HG03045 (cell line): ENCODE measurements at regions not wholly inside any gene's neighbourhood (a gene's known extent, or its start where the extent isn't known, plus 50 kb on each side); places are given as distances from the start of the nearest gene placed in this dataset.
"Not testable (repeated sequence)": the region's sequence is repeated elsewhere in the genome, so short reads cannot be mapped to it uniquely, and the experiment has no call there.

Source experiments
- ATAC-seq: cut with Tn5 transposase; IDR thresholded peaks from one replicate; pipeline ENCODE4 v1.9.1; 2021; ENCODE audit warnings: mild to moderate bottlenecking, moderate library complexity; ENCODE audit not compliant: unreplicated experiment

DNA sequence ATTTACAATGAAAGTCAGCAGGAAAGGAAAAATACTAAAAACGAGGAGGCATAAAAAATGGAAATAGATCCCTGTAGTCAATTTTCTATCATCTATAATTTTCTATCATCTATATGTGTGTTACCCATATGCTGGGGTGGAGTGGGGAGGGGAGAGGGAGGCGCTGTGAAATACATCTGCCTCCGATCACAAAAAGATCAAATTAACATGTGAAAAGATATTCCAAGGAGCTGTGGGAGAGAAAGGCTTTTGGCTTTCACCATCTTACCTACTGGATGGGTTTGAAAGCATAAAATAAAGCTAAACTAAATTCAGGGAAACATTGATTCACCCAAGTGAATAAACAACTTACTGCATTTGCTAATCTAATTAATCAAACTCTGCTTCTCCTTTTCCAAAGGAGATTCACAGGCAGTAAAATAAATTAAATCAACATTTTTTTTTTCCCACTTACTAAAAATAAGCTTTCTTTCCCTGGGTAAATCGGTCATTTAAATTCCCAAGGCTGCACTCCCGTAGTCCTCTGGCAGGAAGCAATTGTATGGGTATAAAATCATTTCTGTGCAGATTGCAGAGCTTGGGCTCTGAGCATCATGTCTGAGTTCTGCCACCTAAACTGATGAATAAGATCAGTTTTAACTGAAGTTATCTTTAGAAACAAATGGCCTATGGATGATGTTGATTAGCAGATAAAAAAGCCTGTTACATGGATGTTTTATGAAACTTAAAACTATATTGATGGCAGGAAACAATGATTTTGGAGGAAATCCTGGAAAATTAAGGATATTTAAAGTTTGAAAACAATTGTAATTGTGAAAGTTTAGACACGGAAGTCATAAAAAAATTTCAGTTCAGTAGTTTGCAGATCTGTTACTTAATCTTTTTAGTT is 147.9 kb downstream of the SOX4 start:
- no peak for ATAC-seq

DNA sequence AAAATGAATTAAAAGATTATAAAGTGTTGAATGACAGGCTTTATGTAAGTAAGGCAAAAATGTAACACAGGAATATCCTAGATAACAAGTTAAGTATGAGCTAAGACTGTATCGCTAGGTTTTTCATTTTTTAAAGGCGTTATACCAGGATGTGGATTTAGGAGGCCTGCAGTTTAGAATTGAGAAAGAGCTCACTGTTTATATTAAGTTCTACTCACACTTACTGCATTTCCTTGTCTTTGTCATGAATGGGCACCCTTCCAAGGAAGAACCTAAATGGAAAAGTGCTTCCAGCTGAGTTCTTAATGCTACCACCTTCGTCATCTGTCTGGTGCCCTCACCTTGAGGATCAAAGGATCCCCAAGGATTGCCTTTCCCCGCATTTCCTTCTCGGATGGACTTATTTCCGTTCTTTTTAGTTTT is 148.7 kb downstream of the SOX4 start:
- ATAC-seq: no peak

DNA sequence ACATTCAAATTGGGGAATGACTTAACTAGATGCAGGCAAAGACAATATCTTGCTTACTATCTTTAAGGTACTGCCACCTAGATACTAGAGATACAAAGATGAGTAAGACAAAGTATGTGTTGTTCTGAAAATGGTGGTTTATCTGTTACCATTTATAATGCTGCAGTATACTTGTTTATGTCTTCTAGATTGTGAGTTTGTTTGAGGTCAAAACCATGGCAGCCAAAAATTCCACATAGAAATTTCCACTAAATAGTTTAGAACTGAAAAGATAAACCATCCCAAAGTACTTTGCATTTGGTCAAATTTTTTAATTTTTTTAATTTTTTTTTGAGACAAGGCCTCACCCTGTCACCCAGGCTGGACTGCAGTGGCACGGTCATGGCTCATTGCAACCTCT is 150.8 kb downstream of the SOX4 start:
- no peak for ATAC-seq

DNA sequence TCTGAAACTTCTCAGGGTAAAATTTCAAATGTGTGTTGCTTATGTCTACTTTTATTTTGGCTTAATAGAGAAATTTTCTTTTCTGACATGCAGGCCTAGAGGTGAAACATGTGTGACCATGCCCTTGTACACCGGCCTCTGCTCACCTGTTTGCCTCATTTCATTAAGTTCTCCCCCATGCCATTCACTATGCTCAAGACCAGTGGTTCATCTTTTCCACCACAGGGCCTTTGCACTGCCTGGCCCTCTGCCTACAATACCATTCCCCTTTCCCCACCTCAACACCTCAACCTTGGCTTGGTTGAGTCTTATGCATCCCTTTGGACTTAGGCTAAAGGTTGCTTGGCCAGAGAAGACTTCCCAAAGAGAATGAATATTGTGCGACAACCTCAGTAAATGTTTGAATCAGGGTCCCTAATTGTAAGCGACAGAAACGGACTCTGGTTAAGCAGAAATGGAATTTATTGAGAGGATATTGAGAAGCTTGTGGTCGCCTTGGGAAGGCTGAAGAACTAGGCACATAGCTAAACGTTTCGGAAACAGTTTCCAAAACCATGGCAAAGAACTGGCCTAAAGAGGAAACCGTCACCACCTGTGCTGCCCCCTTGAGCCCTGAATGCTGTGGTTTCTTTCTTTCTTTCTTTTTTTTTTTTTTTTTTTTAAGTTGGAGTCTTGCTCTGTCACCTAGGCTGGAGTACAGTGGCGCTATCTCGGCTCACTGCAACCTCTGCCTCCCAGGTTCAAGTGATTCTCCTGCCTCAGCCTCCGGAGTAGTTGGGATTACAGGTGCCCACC is 152.2 kb downstream of the SOX4 start:
- no peak for ATAC-seq

DNA sequence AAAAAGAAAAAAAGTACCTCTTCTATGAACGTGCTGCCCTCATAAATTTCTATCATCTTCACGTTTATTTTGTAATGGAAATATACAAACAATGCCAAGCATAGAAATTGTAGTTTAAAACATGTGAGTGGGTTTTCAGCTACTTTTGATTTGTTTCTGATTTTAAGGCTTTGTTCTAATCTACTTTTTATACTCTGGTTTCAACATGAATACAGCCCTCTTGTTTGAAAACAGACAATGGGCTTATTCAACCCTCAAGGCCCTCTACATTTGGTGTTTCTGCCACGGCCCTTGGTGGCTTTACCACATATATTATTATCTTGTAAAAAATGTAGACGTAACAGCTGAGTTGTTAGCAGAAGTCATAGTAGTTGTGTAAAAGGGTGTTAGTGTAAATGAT is 153.9 kb downstream of the SOX4 start:
- ATAC-seq: no peak

DNA sequence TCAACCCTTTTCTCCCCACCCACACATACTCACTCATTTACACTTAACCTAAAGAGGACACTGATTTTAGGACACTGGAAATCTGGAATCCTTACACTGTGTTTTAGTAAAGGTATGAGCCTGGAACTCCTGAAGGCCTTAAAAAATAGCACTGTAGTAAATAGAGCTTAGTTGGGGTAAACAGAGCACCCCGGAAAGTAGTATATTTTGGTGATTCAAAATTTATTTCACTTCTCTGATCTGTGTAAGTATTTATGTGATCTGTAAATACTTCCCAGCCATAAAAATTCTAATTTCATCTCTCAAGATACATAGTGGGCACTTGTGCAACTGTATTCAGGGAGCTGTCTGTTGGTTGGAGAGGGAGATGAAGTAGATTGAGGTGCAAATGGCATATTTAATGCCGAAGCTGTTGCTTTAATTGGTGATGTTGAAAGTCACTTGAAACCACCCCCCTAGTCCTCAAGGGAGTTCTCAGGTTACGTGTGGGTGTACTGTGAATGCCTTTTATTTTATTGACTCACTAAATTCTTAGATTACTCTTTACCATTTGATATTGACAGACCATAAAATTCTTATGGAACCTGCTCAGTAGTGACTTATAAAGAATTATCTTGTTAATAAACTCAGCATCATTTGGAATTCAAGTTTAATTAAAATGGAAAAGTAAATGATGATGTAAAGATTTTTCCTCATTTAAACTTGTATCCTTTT is 154.9 kb downstream of the SOX4 start:
- no peak for ATAC-seq

DNA sequence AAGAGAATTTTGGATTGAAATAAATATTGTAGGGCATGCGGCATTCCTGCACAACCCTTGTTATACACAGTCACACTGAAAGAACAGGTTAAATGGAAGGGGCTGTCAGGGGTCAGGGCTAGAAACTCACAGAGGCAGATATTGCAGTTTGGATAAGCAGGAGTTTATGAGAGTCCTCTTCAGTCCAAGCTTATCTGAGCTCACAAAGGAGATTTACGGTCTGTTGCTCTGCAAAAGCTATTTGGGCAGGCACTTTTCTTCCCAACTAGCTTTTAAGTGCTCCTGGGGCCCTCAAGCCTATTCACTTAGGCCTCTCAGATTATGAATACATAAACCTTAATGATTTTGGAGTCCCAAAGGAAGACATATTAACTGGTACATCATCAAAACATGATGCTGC is 156.2 kb downstream of the SOX4 start:
- no peak for ATAC-seq

DNA sequence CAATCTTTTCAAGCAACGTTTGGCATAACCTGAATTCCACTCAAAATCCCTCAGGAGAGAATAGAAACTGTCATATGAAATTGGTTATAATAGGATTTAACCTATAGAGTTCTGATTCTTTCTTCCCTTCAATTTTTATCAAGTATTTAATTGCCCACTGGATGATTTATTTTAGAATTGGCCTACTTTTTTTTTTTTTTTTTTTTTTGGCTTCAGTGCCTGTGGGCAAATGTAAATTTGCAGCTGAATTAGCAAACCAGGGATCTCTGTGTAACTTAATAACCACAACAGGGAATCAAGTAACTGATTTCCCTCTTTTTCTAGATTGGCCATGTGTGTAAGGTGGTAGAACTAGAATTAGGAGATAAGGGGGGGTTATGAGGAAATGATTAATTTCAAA is 157.0 kb downstream of the SOX4 start:
- no peak for ATAC-seq

DNA sequence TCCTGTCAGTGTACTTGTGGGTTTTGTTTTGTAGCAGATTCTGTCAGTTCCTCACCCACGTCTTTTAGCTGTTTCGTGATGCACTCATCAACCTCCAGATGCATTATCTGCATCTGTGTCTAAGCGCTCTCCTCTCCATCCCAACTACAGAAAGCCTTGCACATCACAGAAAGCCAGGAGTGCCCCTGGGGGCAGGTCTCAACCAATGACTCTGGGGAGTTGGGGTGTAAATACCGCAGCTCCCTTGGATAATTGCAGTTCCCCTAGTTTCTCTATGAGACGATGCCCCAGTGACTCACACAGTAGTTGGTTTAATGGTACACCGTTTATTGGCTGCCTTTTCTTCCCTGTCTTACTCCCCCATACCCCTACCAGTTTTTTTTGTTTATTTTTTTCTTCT is 158.1 kb downstream of the SOX4 start:
- ATAC-seq: no peak

DNA sequence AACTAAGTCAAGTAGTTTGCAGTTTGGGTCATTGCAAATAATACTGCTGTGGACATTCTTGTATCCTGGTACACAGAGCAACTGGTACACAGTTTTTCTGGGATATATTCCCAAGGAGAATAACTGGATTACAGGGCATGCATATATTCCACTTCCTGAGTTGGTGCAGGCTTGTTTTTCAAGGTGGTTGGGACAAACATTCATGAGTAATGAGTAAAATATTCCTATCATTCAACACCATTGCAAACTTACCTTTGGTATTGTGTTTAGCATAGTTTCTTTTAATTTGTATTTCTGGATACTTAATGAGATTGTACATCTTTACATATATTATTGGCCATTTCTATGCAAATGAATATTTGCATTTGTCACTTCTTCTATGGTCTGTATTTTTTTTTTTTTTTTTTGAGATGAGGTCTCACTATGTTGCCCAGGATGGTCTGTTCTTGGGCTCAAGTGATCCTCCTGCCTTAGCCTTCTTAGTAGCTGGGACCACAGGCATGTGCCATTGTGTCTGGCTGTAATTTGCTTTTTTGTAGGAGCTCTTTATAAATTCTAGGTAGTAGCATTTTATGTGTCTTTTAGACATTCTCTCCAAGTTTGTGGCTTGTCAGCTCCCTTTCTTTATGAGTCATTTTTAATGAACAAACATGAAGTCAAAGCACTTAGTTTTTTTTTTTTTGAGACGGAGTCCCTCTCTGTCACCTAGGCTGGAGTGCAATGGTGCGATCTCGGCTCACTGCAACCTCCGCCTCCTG is 158.7 kb downstream of the SOX4 start:
- ATAC-seq: no peak

DNA sequence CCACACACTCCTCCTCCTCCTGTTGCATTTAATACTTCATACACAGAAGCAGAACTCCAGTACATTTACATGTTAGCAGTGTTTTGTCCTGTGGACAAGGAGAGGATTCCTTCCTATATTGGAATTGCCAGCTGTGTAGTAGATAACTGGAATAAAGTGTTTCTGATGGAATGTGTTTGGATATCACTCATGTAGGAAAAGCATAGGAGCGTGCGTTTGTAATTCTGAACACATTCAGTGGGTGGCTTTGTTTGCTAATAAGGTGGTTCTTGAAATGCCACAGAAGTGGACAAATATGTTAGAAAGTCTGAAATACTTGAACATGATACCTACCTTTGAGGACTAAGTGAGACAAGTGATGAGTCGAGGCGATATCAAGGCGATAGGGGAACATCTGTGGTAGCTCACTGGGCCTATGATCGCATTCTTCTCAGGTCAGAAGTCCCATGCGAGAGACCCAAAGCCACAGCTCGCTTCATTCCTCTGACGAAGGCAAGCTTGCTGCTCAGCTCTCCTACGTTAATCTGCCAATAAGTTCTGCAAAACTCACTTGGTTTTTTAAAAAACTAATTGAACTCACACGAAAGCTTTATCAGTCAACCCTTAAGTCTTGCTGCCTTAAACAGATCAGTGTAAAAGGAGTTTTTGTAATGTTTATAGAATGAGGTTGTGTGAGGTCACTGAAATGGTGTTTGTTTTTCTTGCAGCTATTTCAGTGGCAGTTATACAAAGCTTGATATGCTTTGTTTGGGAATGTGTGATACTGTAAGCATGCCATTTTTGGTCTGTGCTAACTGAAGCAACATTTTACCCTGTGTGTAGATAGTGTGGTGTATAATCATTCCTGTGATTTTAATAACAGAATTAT is 159.9 kb downstream of the SOX4 start:
- ATAC-seq: no peak

DNA sequence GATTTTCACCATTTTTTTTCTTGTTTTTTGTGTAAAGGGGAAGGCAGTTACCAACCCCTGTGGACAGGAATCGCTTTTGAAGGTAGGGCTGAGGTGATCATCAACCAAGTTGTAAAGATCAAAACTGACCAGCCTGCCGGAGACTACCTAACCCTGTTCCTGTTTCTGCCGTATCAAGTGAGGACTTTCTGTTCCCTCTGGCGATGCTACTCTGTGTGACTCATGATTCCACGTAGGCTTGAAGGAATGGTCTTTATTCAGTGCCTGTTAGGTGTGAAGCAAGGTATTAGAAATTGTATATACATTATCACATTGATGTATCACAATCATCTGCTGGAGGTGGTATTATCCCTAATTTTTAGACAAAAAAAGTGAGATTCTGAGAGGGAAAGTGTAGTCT is 161.3 kb downstream of the SOX4 start:
- no peak for ATAC-seq

DNA sequence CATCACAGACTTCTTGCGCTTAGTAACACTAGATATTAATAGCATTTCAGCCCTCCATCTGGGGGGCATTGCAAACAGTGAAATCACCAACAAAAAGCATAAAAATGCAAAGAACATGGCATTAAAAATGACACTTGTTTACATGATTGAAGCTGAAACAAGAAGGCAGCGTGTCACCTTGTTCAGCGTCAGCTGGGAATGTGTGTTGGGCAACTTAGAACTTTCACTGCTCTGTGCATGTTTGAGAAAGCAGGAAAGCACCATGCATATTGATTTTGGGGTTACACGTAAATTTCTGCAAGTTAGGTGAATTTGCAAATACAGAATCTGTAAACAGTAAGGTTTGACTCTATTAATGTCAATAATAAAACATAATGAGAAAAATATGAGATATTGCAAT is 162.9 kb downstream of the SOX4 start:
- ATAC-seq: no peak

DNA sequence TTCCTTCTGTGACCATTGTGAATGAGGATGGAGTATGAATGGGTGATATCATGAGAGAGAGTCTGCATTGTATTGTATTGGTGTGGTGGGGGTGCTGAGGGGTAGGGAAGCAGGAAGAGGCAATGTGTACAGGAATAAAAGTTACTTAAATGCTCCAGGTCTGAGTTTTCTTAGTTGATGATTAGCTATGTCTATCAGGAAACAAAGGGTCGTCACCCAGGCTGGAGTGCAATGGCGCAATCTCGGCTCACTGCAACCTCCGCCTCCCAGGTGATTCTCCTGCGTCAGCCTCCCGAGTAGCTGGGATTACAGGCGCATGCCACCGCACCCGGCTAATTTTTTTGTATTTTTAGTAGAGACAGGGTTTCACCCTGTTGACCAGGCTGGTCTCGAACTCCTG is 163.8 kb downstream of the SOX4 start:
- not testable (repeated sequence) for ATAC-seq

DNA sequence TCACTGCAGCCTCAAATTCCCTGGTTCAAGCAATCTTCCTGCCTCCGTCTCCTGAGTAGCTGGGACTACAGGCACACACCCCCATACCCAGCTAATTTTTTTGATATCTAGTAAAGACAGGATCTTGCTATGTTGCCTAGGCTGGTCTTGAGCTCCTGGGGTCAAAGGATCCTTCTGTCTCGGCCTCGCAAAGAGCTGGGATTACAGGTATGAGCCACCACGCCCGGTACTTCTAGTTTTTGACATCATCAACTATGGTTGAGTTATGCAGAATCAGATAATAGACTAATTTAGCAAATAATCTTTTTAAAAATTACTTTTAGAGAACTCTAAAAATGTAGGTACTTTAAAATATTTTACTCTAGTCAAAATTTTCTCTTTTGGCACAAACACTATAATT is 166.2 kb downstream of the SOX4 start:
- no peak for ATAC-seq

DNA sequence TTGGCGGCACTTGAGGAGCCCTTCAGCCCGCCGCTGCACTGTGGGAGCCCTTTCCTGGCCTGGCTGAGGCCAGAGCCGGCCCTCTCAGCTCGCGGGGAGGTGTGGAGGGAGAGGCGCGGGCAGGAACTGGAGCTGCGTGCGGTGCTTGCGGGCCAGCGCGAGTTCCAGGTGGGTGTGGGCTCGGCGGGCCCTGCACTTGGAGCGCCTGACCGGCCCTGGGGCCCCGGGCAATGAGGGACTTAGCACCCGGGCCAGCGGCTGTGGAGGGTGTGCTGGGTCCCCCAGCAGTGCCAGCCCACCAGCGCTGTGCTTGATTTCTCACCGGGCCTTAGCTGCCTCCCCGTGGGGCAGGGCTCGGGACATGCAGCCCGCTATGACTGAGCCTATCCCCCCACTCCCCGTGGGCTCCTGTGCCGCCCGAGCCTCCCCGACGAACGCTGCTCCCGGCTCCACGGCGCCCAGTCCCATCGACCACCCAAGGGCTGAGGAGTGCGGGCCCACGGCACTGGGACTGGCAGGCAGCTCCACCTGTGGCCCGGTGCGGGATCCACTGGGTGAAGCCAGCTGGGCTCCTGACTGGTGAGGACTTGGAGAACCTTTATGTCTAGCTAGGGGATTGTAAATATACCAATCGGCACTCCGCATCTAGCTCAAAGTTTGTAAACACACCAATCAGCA is 167.6 kb downstream of the SOX4 start:
- ATAC-seq: not testable (repeated sequence)

DNA sequence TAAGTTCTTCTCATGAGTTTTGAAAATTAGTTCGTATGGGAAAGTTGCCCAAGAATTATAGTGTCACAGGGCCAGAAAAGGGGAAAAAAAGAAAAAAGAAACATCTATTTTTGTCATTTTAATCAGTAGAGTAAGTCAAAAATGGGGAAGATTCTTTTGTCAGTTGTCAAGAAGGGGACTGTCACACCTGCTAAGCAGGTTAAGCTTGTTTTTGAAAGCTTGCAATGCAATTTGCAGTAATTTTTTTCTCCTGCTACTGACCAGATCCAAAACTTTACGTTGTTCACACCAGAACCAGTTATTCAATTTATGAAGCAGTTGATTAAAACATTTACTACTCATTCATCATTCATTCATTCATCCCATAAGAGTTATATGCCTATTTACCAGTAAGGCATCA is 171.4 kb downstream of the SOX4 start:
- no peak for ATAC-seq

DNA sequence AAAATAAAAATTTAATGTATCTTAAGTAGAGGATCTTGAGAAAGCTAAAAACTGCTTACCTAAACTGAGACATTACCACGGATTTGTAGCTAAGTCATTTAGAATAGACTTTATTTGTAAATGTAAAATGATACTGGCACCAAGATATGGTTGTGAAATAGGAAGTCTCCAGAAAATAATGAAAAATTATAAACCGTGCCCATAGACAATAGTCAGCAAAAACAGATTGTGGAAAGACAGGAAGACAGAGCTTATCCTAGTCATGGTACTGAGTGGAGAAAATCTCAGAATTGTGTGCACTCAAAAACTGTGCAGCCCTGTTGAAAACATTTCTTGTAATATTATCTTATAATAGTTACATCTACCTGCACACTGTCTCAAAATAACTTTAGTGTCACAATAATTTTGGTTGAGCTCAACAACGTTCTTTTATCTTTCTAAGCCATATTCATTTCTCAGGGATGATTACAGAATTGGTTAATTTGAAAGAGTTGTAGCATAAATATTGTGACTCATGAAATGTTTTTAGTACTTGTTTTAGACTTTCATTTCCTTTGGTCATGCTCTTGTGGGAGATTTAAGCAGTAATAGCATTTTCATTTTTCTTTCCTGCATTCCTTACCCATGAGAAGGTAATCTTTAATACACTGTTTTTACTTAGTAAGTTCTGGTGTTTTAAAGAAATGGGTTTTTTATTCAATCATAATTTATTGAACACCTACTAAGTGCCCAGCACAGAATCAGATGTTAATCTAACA is 174.5 kb downstream of the SOX4 start:
- no peak for ATAC-seq
